ENCODE measurements at regions not wholly inside any gene's neighbourhood (a gene's known extent, or its start where the extent isn't known, plus 50 kb on each side); places are given as distances from the start of the nearest gene placed in this dataset.
"Not testable (repeated sequence)": the region's sequence is repeated elsewhere in the genome, so short reads cannot be mapped to it uniquely, and the experiment has no call there.

GRCh38 chr13:39930060-39930459, 274.6 kb downstream of the COG6 start:
- Histone ChIP-seq H3K4me3 (ENCODE audit: insufficient read depth in 1 of 2, low read depth in 1 of 2, low read length in 2 of 2) (no peak overlapping the region), H3K79me1 (replicated peaks; ENCODE audit: low read length, poor library complexity, severe bottlenecking) (no peaks in the 10 kb centered on the region), H2AK5ac (ENCODE audit: low read length, severe bottlenecking) (no peak overlapping the region), H3K27ac (ENCODE audit: low read length, poor library complexity, severe bottlenecking) (no peak overlapping the region), H3K36me3 (ENCODE audit: control insufficient read depth in 1 of 2, insufficient read depth in 2 of 2, low read depth in 1 of 2, low read length in 2 of 2) (no peaks in the 10 kb centered on the region), H3K23ac (ENCODE audit: low read length in 2 of 2) (no peak overlapping the region), H2BK15ac (ENCODE audit: low read depth, poor library complexity, severe bottlenecking) (no peak overlapping the region), H3K18ac (ENCODE audit: low read depth in 1 of 2, low read length in 2 of 2) (no peak overlapping the region), H2BK12ac (ENCODE audit: low read length in 2 of 2) (no peak overlapping the region), H3K4me2 (ENCODE audit: low read length, poor library complexity, severe bottlenecking) (no peak overlapping the region), H3K4me1 (ENCODE audit: control insufficient read depth, insufficient read depth, low read depth, low read length) (no peaks in the 10 kb centered on the region), H2AFZ (ENCODE audit: low read depth, low read length) (no peak overlapping the region), H4K8ac (ENCODE audit: low read length) (no peak overlapping the region), H2BK120ac (ENCODE audit: low read depth, low read length) (no peak overlapping the region), H4K91ac (ENCODE audit: low read length) (no peak overlapping the region), H3K9ac (ENCODE audit: low read length) (no peak overlapping the region), H3K4ac (ENCODE audit: low read depth in 1 of 2, low read length in 2 of 2) (no peak overlapping the region), H2BK5ac (ENCODE audit: low read depth, low read length, poor library complexity, severe bottlenecking) (no peak overlapping the region), H3K14ac (ENCODE audit: low read length in 2 of 2) (no peak overlapping the region), H3K27me3 (ENCODE audit: control insufficient read depth in 1 of 2, insufficient read depth in 1 of 2, low read length in 2 of 2) (peaks cover 0 to 7% of the 10 kb centered on the region in 2 experiments), H3K9me3 (ENCODE audit: control insufficient read depth, low read length) (peaks cover 4% of the 10 kb centered on the region)
- WGBS, result 25% methylated on average over 1 of the region's 2 CpGs
- DNase-seq, result no peak

- H2BK12ac ChIP-seq (ENCODE audit: low read length in 2 of 2), result no peak overlapping the region
- H3K14ac ChIP-seq (ENCODE audit: low read length in 2 of 2), result no peak overlapping the region
- no peak overlapping the region for H2AK5ac ChIP-seq (ENCODE audit: low read length, severe bottlenecking)
- H3K4ac ChIP-seq (ENCODE audit: low read depth in 1 of 2, low read length in 2 of 2), result no peak overlapping the region
- no peak overlapping the region for H3K4me2 ChIP-seq (ENCODE audit: low read length, poor library complexity, severe bottlenecking)
- H3K9me3 ChIP-seq (ENCODE audit: control insufficient read depth, low read length), result no peaks in the 10 kb centered on the region
- no peak overlapping the region for H4K8ac ChIP-seq (ENCODE audit: low read length)
- no peaks in the 10 kb centered on the region for H3K4me1 ChIP-seq (ENCODE audit: control insufficient read depth, insufficient read depth, low read depth, low read length)
- H3K9ac ChIP-seq (ENCODE audit: low read length), result no peak overlapping the region
- no peak overlapping the region for H3K18ac ChIP-seq (ENCODE audit: low read depth in 1 of 2, low read length in 2 of 2)
- no peak overlapping the region for H3K27ac ChIP-seq (ENCODE audit: low read length, poor library complexity, severe bottlenecking)
- no peaks in the 10 kb centered on the region for H3K36me3 ChIP-seq (ENCODE audit: control insufficient read depth in 1 of 2, insufficient read depth in 2 of 2, low read depth in 1 of 2, low read length in 2 of 2)
- no peak overlapping the region for H2AFZ ChIP-seq (ENCODE audit: low read depth, low read length)
- H2BK5ac ChIP-seq (ENCODE audit: low read depth, low read length, poor library complexity, severe bottlenecking), result no peak overlapping the region
- no peak overlapping the region for H3K23ac ChIP-seq (ENCODE audit: low read length in 2 of 2)
- H2BK120ac ChIP-seq (ENCODE audit: low read depth, low read length), result no peak overlapping the region
- no peak overlapping the region for H2BK15ac ChIP-seq (ENCODE audit: low read depth, poor library complexity, severe bottlenecking)
- DNase-seq, result no peak
- no peak overlapping the region for H4K91ac ChIP-seq (ENCODE audit: low read length)
- no peaks in the 10 kb centered on the region for H3K79me1 ChIP-seq (replicated peaks; ENCODE audit: low read length, poor library complexity, severe bottlenecking)
- H3K27me3 ChIP-seq (ENCODE audit: control insufficient read depth in 1 of 2, insufficient read depth in 1 of 2, low read length in 2 of 2), result peaks cover 0 to 7% of the 10 kb centered on the region in 2 experiments
- WGBS, result 88% methylated on average over 4 of the region's 6 CpGs
- H3K4me3 ChIP-seq (ENCODE audit: insufficient read depth in 1 of 2, low read depth in 1 of 2, low read length in 2 of 2), result no peak overlapping the region
Observed at GRCh38 chr13:39930544-39931444, 275.3 kb downstream of the COG6 start.

- WGBS, result 94% methylated on average over 2 of the region's 2 CpGs
- Histone ChIP-seq H4K91ac (ENCODE audit: low read length) (no peak overlapping the region), H2BK12ac (ENCODE audit: low read length in 2 of 2) (no peak overlapping the region)
Observed at GRCh38 chr13:39931505-39931904, 276.0 kb downstream of the COG6 start.

GRCh38 chr13:39932514-39932913, 277.1 kb downstream of the COG6 start:
- H3K9ac ChIP-seq (ENCODE audit: low read length), result not testable (repeated sequence)
- WGBS, result 86% methylated on average over 1 of the region's 2 CpGs

More at GRCh38 chr13:39931505-39931904, 276.0 kb downstream of the COG6 start:
- H3K4me1 ChIP-seq (ENCODE audit: control insufficient read depth, insufficient read depth, low read depth, low read length), result no peaks in the 10 kb centered on the region
- H3K27ac ChIP-seq (ENCODE audit: low read length, poor library complexity, severe bottlenecking), result no peak overlapping the region
- no peak overlapping the region for H3K23ac ChIP-seq (ENCODE audit: low read length in 2 of 2)
- DNase-seq, result no peak
- H3K18ac ChIP-seq (ENCODE audit: low read depth in 1 of 2, low read length in 2 of 2), result no peak overlapping the region
- no peaks in the 10 kb centered on the region for H3K36me3 ChIP-seq (ENCODE audit: control insufficient read depth in 1 of 2, insufficient read depth in 2 of 2, low read depth in 1 of 2, low read length in 2 of 2)
- peaks cover 0 to 7% of the 10 kb centered on the region in 2 experiments for H3K27me3 ChIP-seq (ENCODE audit: control insufficient read depth in 1 of 2, insufficient read depth in 1 of 2, low read length in 2 of 2)
- H3K4me2 ChIP-seq (ENCODE audit: low read length, poor library complexity, severe bottlenecking), result no peak overlapping the region
- H3K79me1 ChIP-seq (replicated peaks; ENCODE audit: low read length, poor library complexity, severe bottlenecking), result no peaks in the 10 kb centered on the region
- H2BK5ac ChIP-seq (ENCODE audit: low read depth, low read length, poor library complexity, severe bottlenecking), result no peak overlapping the region
- no peak overlapping the region for H2BK120ac ChIP-seq (ENCODE audit: low read depth, low read length)
- H4K8ac ChIP-seq (ENCODE audit: low read length), result no peak overlapping the region
- H2AK5ac ChIP-seq (ENCODE audit: low read length, severe bottlenecking), result no peak overlapping the region
- H3K14ac ChIP-seq (ENCODE audit: low read length in 2 of 2), result no peak overlapping the region
- no peak overlapping the region for H2AFZ ChIP-seq (ENCODE audit: low read depth, low read length)
- no peak overlapping the region for H3K9ac ChIP-seq (ENCODE audit: low read length)
- H3K4ac ChIP-seq (ENCODE audit: low read depth in 1 of 2, low read length in 2 of 2), result no peak overlapping the region
- H3K9me3 ChIP-seq (ENCODE audit: control insufficient read depth, low read length), result no peaks in the 10 kb centered on the region
- no peak overlapping the region for H3K4me3 ChIP-seq (ENCODE audit: insufficient read depth in 1 of 2, low read depth in 1 of 2, low read length in 2 of 2)
- H2BK15ac ChIP-seq (ENCODE audit: low read depth, poor library complexity, severe bottlenecking), result no peak overlapping the region

More at GRCh38 chr13:39932514-39932913, 277.1 kb downstream of the COG6 start:
- H3K4ac ChIP-seq (ENCODE audit: low read depth in 1 of 2, low read length in 2 of 2); H3K4me3 ChIP-seq (ENCODE audit: insufficient read depth in 1 of 2, low read depth in 1 of 2, low read length in 2 of 2); H2BK15ac ChIP-seq (ENCODE audit: low read depth, poor library complexity, severe bottlenecking); H3K36me3 ChIP-seq (ENCODE audit: control insufficient read depth in 1 of 2, insufficient read depth in 2 of 2, low read depth in 1 of 2, low read length in 2 of 2); H3K79me1 ChIP-seq (replicated peaks; ENCODE audit: low read length, poor library complexity, severe bottlenecking); H3K14ac ChIP-seq (ENCODE audit: low read length in 2 of 2); H2AFZ ChIP-seq (ENCODE audit: low read depth, low read length); H3K27ac ChIP-seq (ENCODE audit: low read length, poor library complexity, severe bottlenecking); DNase-seq; H3K18ac ChIP-seq (ENCODE audit: low read depth in 1 of 2, low read length in 2 of 2); H2BK5ac ChIP-seq (ENCODE audit: low read depth, low read length, poor library complexity, severe bottlenecking); H3K9me3 ChIP-seq (ENCODE audit: control insufficient read depth, low read length); H3K4me1 ChIP-seq (ENCODE audit: control insufficient read depth, insufficient read depth, low read depth, low read length); H3K27me3 ChIP-seq (ENCODE audit: control insufficient read depth in 1 of 2, insufficient read depth in 1 of 2, low read length in 2 of 2); H2BK120ac ChIP-seq (ENCODE audit: low read depth, low read length); H4K91ac ChIP-seq (ENCODE audit: low read length); H3K23ac ChIP-seq (ENCODE audit: low read length in 2 of 2); H3K4me2 ChIP-seq (ENCODE audit: low read length, poor library complexity, severe bottlenecking); H4K8ac ChIP-seq (ENCODE audit: low read length); H2AK5ac ChIP-seq (ENCODE audit: low read length, severe bottlenecking); H2BK12ac ChIP-seq (ENCODE audit: low read length in 2 of 2): not testable (repeated sequence)
